HG02763 (cell line): ENCODE measurements at regions not wholly inside any gene's neighbourhood (a gene's known extent, or its start where the extent isn't known, plus 50 kb on each side); places are given as distances from the start of the nearest gene placed in this dataset.
"Not testable (repeated sequence)": the region's sequence is repeated elsewhere in the genome, so short reads cannot be mapped to it uniquely, and the experiment has no call there.

Experiments
- ATAC-seq: cut with Tn5 transposase; IDR thresholded peaks from one replicate; pipeline ENCODE4 v1.9.1; 2021; ENCODE audit warnings: mild to moderate bottlenecking, moderate library complexity; ENCODE audit not compliant: unreplicated experiment

GRCh38 chr18:66300141-66300540 lies 303.7 kb downstream of the CDH19 start:
- no peak for ATAC-seq

GRCh38 chr18:66280470-66280869 lies 323.4 kb downstream of the CDH19 start:
- ATAC-seq: no peak

GRCh38 chr18:66271962-66272361 lies 331.9 kb downstream of the CDH19 start:
- ATAC-seq: no peak

GRCh38 chr18:66264130-66264529 lies 339.8 kb downstream of the CDH19 start:
- no peak for ATAC-seq

GRCh38 chr18:66254121-66254520 lies 349.8 kb downstream of the CDH19 start:
- no peak for ATAC-seq

GRCh38 chr18:66252703-66253102 lies 351.2 kb downstream of the CDH19 start:
- ATAC-seq: no peak

- ATAC-seq: no peak
These were observed 368.7 kb downstream of the CDH19 start for GRCh38 chr18:66235206-66235605.

- no peak for ATAC-seq
These were observed 377.1 kb downstream of the CDH19 start for GRCh38 chr18:66226782-66227181.

- ATAC-seq: not testable (repeated sequence)
These were observed 380.6 kb downstream of the CDH19 start for GRCh38 chr18:66223317-66223716.

- ATAC-seq: no peak
These were observed 381.7 kb downstream of the CDH19 start for GRCh38 chr18:66222174-66222573.

- no peak for ATAC-seq
These were observed 384.1 kb downstream of the CDH19 start for GRCh38 chr18:66219817-66220216.

- ATAC-seq: no peak
These were observed 392.1 kb downstream of the CDH19 start for GRCh38 chr18:66211749-66212148.

GRCh38 chr18:66210875-66211274 lies 393.0 kb downstream of the CDH19 start:
- ATAC-seq: no peak

- no peak for ATAC-seq
These were observed 394.2 kb downstream of the CDH19 start for GRCh38 chr18:66209656-66210055.

- no peak for ATAC-seq
These were observed 407.1 kb downstream of the CDH19 start for GRCh38 chr18:66196805-66197204.

GRCh38 chr18:66193938-66194337 lies 410.0 kb downstream of the CDH19 start:
- ATAC-seq: no peak

GRCh38 chr18:66193394-66193793 lies 410.5 kb downstream of the CDH19 start:
- ATAC-seq: no peak

GRCh38 chr18:66168685-66169235 lies 417.9 kb downstream of the CDH7 start:
- no peak for ATAC-seq

- no peak for ATAC-seq
These were observed 417.2 kb downstream of the CDH7 start for GRCh38 chr18:66167829-66168684.

- no peak for ATAC-seq
These were observed 409.2 kb downstream of the CDH7 start for GRCh38 chr18:66160007-66160406.

- ATAC-seq: no peak
These were observed 408.6 kb downstream of the CDH7 start for GRCh38 chr18:66159451-66159850.

- no peak for ATAC-seq
These were observed 406.3 kb downstream of the CDH7 start for GRCh38 chr18:66156946-66157687.
